Astrocyte (in vitro differentiated cells and primary cell): ENCODE measurements at regions not wholly inside any gene's neighbourhood (a gene's known extent, or its start where the extent isn't known, plus 50 kb on each side); places are given as distances from the start of the nearest gene placed in this dataset.

Source experiments
- DNase-seq: peaks from one replicate; pipeline ENCODE4 v3.0.0-alpha.2; 2010; ENCODE audit warnings: low read depth
- FAIRE-seq: peaks from 2 replicates; lab custom pipeline; 2011; peaks lifted over from hg19 to GRCh38; lab: Jason Lieb, UNC
- H2AFZ ChIP-seq: 2 replicates; pipeline ENCODE4 v1.6.0; 2012; ENCODE audit warnings: low read depth, low read length, inconsistent platforms
- H3K27ac ChIP-seq: 2 replicates; pipeline ENCODE4 v1.5.1; 2011; ENCODE audit warnings: low read depth, low read length, inconsistent platforms
- H3K27me3 ChIP-seq: 2 replicates; pipeline ENCODE4 v1.6.0; 2011; ENCODE audit warnings: low read length, inconsistent platforms; ENCODE audit not compliant: insufficient read depth
- H3K36me3 ChIP-seq: 2 replicates; pipeline ENCODE4 v1.5.1; 2011; ENCODE audit warnings: low read length, inconsistent platforms; ENCODE audit not compliant: insufficient read depth
- H3K4me1 ChIP-seq: 2 replicates; pipeline ENCODE4 v1.5.1; 2011; ENCODE audit warnings: low read length, inconsistent platforms; ENCODE audit not compliant: insufficient read depth
- H3K4me2 ChIP-seq: 2 replicates; pipeline ENCODE4 v1.6.0; 2012; ENCODE audit warnings: low read length, inconsistent platforms
- H3K4me3 ChIP-seq: 2 replicates; pipeline ENCODE4 v1.5.1; 2011; ENCODE audit warnings: low read depth, mild to moderate bottlenecking, low read length, inconsistent platforms; ENCODE audit not compliant: insufficient read depth
- H3K79me2 ChIP-seq: 2 replicates; pipeline ENCODE4 v1.6.0; 2012; ENCODE audit warnings: mild to moderate bottlenecking, low read length, inconsistent platforms; ENCODE audit not compliant: insufficient read depth
- H3K9ac ChIP-seq: 2 replicates; pipeline ENCODE4 v1.6.0; 2012; ENCODE audit warnings: mild to moderate bottlenecking, low read length, inconsistent platforms
- H3K9me3 ChIP-seq: 2 replicates; pipeline ENCODE4 v1.5.1; 2012; ENCODE audit warnings: low read depth, mild to moderate bottlenecking, low read length, inconsistent platforms; ENCODE audit not compliant: insufficient read depth
- H4K20me1 ChIP-seq: 2 replicates; pipeline ENCODE4 v1.6.0; 2012; ENCODE audit warnings: low read length, inconsistent platforms; ENCODE audit not compliant: insufficient read depth
- H3K27ac Mint-ChIP-seq: one replicate; pipeline ENCODE4 v1.8.0; 2021; ENCODE audit warnings: mild to moderate bottlenecking, mixed read lengths; ENCODE audit not compliant: unreplicated experiment
- H3K27me3 Mint-ChIP-seq: one replicate; pipeline ENCODE4 v1.8.0; 2021; ENCODE audit warnings: low read depth, mixed read lengths; ENCODE audit not compliant: unreplicated experiment
- H3K36me3 Mint-ChIP-seq: one replicate; pipeline ENCODE4 v1.8.0; 2021; ENCODE audit warnings: low read depth, mixed read lengths; ENCODE audit not compliant: unreplicated experiment
- H3K4me1 Mint-ChIP-seq: one replicate; pipeline ENCODE4 v1.8.0; 2021; ENCODE audit warnings: low read depth, mixed read lengths; ENCODE audit not compliant: unreplicated experiment
- H3K4me3 Mint-ChIP-seq: one replicate; pipeline ENCODE4 v1.8.0; 2021; ENCODE audit warnings: mild to moderate bottlenecking, moderate library complexity, mixed read lengths; ENCODE audit not compliant: unreplicated experiment
- H3K9me3 Mint-ChIP-seq: one replicate; pipeline ENCODE4 v1.8.0; 2021; ENCODE audit warnings: mild to moderate bottlenecking, mixed read lengths; ENCODE audit not compliant: unreplicated experiment
- EZH2 ChIP-seq: IDR thresholded peaks from 2 replicates; pipeline ENCODE4 v1.6.1; 2012; ENCODE audit warnings: mild to moderate bottlenecking, low read length, inconsistent platforms; ENCODE audit not compliant: insufficient read depth
- TF ChIP-seq, protein P1 (sequence below): IDR thresholded peaks from 2 replicates; pipeline ENCODE4 v1.5.1; 2011; ENCODE audit warnings: low read depth, mild to moderate bottlenecking, inconsistent platforms, low read length, moderate library complexity; ENCODE audit not compliant: insufficient read depth

DNA sequence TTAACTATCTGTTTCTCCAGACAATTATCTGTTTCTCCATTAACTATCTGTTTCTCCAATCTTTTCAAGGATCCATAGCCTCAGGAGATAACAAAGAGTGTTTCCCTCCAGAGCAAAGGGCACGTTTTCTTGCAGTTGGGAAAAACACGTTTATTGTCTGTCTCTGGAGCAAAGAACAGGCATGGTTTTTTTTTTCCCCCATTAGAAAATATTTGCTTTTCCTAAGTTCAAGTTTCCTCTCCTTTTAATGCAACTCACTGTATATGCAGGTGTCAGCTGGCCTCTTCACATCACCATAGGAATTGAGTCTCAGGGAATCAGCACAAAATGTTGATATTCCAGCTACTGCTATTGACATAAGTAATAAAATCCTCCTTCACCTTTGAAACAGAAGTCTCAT is 984.4 kb downstream of the RAB28 start:
- DNase-seq, result no peak
- Mint-ChIP-seq H3K27me3 (no peaks in the 10 kb centered on the region), H3K9me3 (no peaks in the 10 kb centered on the region), H3K4me3 (no peak overlapping the region), H3K4me1 (no peaks in the 10 kb centered on the region), H3K36me3 (no peaks in the 10 kb centered on the region), H3K27ac (no peak overlapping the region)
- Histone ChIP-seq H3K79me2 (no peaks in the 10 kb centered on the region), H4K20me1 (no peaks in the 10 kb centered on the region), H3K9me3 (no peaks in the 10 kb centered on the region), H3K9ac (no peak overlapping the region), H3K4me2 (no peak overlapping the region), H3K4me3 (no peak overlapping the region), H2AFZ (no peak overlapping the region), H3K27me3 (no peaks in the 10 kb centered on the region), H3K4me1 (no peaks in the 10 kb centered on the region), H3K27ac (no peak overlapping the region), H3K36me3 (no peaks in the 10 kb centered on the region)
- no peak for FAIRE-seq
- TF ChIP-seq, protein P1, sequence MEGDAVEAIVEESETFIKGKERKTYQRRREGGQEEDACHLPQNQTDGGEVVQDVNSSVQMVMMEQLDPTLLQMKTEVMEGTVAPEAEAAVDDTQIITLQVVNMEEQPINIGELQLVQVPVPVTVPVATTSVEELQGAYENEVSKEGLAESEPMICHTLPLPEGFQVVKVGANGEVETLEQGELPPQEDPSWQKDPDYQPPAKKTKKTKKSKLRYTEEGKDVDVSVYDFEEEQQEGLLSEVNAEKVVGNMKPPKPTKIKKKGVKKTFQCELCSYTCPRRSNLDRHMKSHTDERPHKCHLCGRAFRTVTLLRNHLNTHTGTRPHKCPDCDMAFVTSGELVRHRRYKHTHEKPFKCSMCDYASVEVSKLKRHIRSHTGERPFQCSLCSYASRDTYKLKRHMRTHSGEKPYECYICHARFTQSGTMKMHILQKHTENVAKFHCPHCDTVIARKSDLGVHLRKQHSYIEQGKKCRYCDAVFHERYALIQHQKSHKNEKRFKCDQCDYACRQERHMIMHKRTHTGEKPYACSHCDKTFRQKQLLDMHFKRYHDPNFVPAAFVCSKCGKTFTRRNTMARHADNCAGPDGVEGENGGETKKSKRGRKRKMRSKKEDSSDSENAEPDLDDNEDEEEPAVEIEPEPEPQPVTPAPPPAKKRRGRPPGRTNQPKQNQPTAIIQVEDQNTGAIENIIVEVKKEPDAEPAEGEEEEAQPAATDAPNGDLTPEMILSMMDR, result no peak
- no peak for TF ChIP-seq EZH2

DNA sequence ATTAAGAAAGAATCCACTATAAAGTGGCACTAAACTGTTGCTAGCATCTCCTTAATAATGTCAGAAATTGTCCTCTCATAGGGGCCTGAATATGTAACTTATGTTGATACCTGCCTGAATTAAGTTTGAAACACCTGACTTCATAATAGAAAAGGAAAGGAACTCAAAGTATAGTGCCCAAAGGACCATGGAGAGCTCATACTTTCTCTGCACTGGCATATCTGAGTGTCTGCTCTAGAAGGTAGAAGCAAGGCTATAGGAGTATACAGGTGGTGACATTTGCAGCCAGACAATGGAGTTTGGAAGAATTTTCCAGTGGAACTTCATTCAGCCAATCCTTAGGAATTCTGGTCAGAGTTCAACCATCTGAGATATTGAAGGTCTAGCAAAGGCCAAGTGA is 988.9 kb downstream of the RAB28 start:
- no peaks in the 10 kb centered on the region for H3K79me2 ChIP-seq
- H2AFZ ChIP-seq, result no peak overlapping the region
- no peaks in the 10 kb centered on the region for H3K27me3 ChIP-seq
- Mint-ChIP-seq H3K9me3 (no peaks in the 10 kb centered on the region), H3K36me3 (no peaks in the 10 kb centered on the region), H3K27ac (no peak overlapping the region), H3K27me3 (no peaks in the 10 kb centered on the region), H3K4me3 (no peak overlapping the region), H3K4me1 (no peaks in the 10 kb centered on the region)
- no peak overlapping the region for H3K4me2 ChIP-seq
- TF ChIP-seq EZH2, result no peak
- TF ChIP-seq, protein P1, result no peak
- FAIRE-seq, result no peak
- no peaks in the 10 kb centered on the region for H3K36me3 ChIP-seq
- H3K27ac ChIP-seq, result no peak overlapping the region
- no peak overlapping the region for H3K9ac ChIP-seq
- H4K20me1 ChIP-seq, result no peaks in the 10 kb centered on the region
- H3K9me3 ChIP-seq, result no peaks in the 10 kb centered on the region
- no peak overlapping the region for H3K4me3 ChIP-seq
- no peaks in the 10 kb centered on the region for H3K4me1 ChIP-seq
- DNase-seq, result no peak

DNA sequence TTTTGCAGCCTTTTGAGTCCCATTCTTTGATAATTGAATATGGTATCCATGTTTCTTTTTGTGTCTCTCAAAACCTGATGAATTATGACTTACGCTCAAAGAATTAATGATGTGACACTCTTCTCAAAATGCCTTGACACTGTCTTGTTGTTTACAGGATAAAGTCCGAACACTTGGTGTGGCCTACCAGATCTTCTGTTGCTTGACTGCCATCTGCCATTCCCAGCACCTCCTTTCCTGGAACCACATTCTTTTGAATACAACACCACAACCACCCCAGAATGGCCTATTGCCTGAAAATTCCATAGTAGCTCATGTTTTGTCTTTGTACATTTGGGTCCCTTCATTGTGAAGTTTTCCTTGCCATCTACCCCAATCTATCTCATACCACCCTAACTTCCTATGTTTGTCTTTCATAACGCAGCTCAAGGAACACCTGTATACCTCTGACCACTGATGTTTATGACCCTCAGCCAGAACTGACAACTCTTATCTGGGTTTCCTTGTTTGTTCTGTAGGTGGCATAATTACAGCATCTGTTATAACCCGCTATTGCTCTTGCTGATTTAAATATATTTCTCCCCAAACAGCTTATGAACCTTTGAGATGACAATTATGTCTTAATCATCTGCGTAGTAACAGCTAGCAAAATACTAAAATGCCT is 991.3 kb downstream of the RAB28 start:
- Mint-ChIP-seq H3K36me3 (no peaks in the 10 kb centered on the region), H3K4me3 (no peak overlapping the region), H3K27ac (no peak overlapping the region), H3K27me3 (no peaks in the 10 kb centered on the region), H3K9me3 (no peaks in the 10 kb centered on the region), H3K4me1 (no peaks in the 10 kb centered on the region)
- no peaks in the 10 kb centered on the region for H3K9me3 ChIP-seq
- H3K36me3 ChIP-seq, result no peaks in the 10 kb centered on the region
- no peaks in the 10 kb centered on the region for H4K20me1 ChIP-seq
- no peak overlapping the region for H3K4me2 ChIP-seq
- no peaks in the 10 kb centered on the region for H3K27me3 ChIP-seq
- H3K9ac ChIP-seq, result no peak overlapping the region
- H3K4me1 ChIP-seq, result no peaks in the 10 kb centered on the region
- no peak overlapping the region for H3K4me3 ChIP-seq
- DNase-seq (no peak), FAIRE-seq (no peak)
- no peak for TF ChIP-seq EZH2
- TF ChIP-seq, protein P1, result no peak
- H3K27ac ChIP-seq, result no peak overlapping the region
- no peaks in the 10 kb centered on the region for H3K79me2 ChIP-seq
- H2AFZ ChIP-seq, result no peak overlapping the region
